Rectal smooth muscle tissue (tissue), 1 donor: ENCODE measurements at regions not wholly inside any gene's neighbourhood (a gene's known extent, or its start where the extent isn't known, plus 50 kb on each side); places are given as distances from the start of the nearest gene placed in this dataset.

ENCODE experiments used
- H3K27ac ChIP-seq: one replicate; pipeline ENCODE4 v1.7.0; 2013; ENCODE audit warnings: low read depth, low read length, inconsistent platforms
- H3K27me3 ChIP-seq: one replicate; pipeline ENCODE4 v1.7.0; 2013; ENCODE audit warnings: low read length; ENCODE audit not compliant: control insufficient read depth, insufficient read depth
- H3K36me3 ChIP-seq: one replicate; pipeline ENCODE4 v1.7.0; 2013; ENCODE audit warnings: low read length; ENCODE audit not compliant: control insufficient read depth, insufficient read depth
- H3K4me1 ChIP-seq: one replicate; pipeline ENCODE4 v1.7.0; 2013; ENCODE audit warnings: low read length; ENCODE audit not compliant: control insufficient read depth, insufficient read depth
- H3K4me3 ChIP-seq: one replicate; pipeline ENCODE4 v1.7.0; 2013; ENCODE audit warnings: low read length
- H3K9ac ChIP-seq: one replicate; pipeline ENCODE4 v1.7.0; 2013; ENCODE audit warnings: low read length

GRCh38 chr12:115191342-115191741 is 507.4 kb upstream of the TBX3 start:
- H3K4me3 ChIP-seq = no peak overlapping the region
- H3K27me3 ChIP-seq = no peaks in the 10 kb centered on the region
- H3K4me1 ChIP-seq = no peaks in the 10 kb centered on the region
- no peaks in the 10 kb centered on the region for H3K36me3 ChIP-seq
- no peak overlapping the region for H3K27ac ChIP-seq
- no peak overlapping the region for H3K9ac ChIP-seq

GRCh38 chr12:115190010-115190770 is 506.2 kb upstream of the TBX3 start:
- Histone ChIP-seq H3K27me3 (no peaks in the 10 kb centered on the region), H3K4me1 (no peaks in the 10 kb centered on the region), H3K36me3 (no peaks in the 10 kb centered on the region), H3K4me3 (no peak overlapping the region), H3K27ac (no peak overlapping the region), H3K9ac (no peak overlapping the region)

- Histone ChIP-seq H3K27me3 (no peaks in the 10 kb centered on the region), H3K36me3 (no peaks in the 10 kb centered on the region), H3K4me3 (no peak overlapping the region), H3K4me1 (no peaks in the 10 kb centered on the region), H3K9ac (no peak overlapping the region), H3K27ac (no peak overlapping the region)
These were observed 501.5 kb upstream of the TBX3 start for GRCh38 chr12:115185506-115185905.

- Histone ChIP-seq H3K27ac (no peak overlapping the region), H3K9ac (no peak overlapping the region), H3K27me3 (no peaks in the 10 kb centered on the region), H3K36me3 (no peaks in the 10 kb centered on the region), H3K4me3 (no peak overlapping the region), H3K4me1 (no peaks in the 10 kb centered on the region)
These were observed 499.8 kb upstream of the TBX3 start for GRCh38 chr12:115183752-115184151.

GRCh38 chr12:115177899-115178298 is 493.9 kb upstream of the TBX3 start:
- no peaks in the 10 kb centered on the region for H3K36me3 ChIP-seq
- H3K9ac ChIP-seq = no peak overlapping the region
- no peak overlapping the region for H3K27ac ChIP-seq
- H3K27me3 ChIP-seq = no peaks in the 10 kb centered on the region
- no peaks in the 10 kb centered on the region for H3K4me1 ChIP-seq
- no peak overlapping the region for H3K4me3 ChIP-seq

GRCh38 chr12:115176741-115177400 is 492.9 kb upstream of the TBX3 start:
- Histone ChIP-seq H3K9ac (no peak overlapping the region), H3K4me1 (no peaks in the 10 kb centered on the region), H3K27ac (no peak overlapping the region), H3K27me3 (no peaks in the 10 kb centered on the region), H3K36me3 (no peaks in the 10 kb centered on the region), H3K4me3 (no peak overlapping the region)

- H3K27ac ChIP-seq = no peak overlapping the region
- H3K9ac ChIP-seq = no peak overlapping the region
- no peak overlapping the region for H3K4me3 ChIP-seq
- no peaks in the 10 kb centered on the region for H3K4me1 ChIP-seq
- no peaks in the 10 kb centered on the region for H3K36me3 ChIP-seq
- H3K27me3 ChIP-seq = no peaks in the 10 kb centered on the region
These were observed 490.9 kb upstream of the TBX3 start for GRCh38 chr12:115174920-115175319.

- no peak overlapping the region for H3K9ac ChIP-seq
- no peaks in the 10 kb centered on the region for H3K27me3 ChIP-seq
- H3K27ac ChIP-seq = no peak overlapping the region
- H3K4me3 ChIP-seq = no peak overlapping the region
- H3K36me3 ChIP-seq = no peaks in the 10 kb centered on the region
- no peaks in the 10 kb centered on the region for H3K4me1 ChIP-seq
These were observed 488.5 kb upstream of the TBX3 start for GRCh38 chr12:115172521-115172920.

- H3K36me3 ChIP-seq = no peaks in the 10 kb centered on the region
- no peak overlapping the region for H3K9ac ChIP-seq
- H3K4me3 ChIP-seq = no peak overlapping the region
- no peak overlapping the region for H3K27ac ChIP-seq
- H3K27me3 ChIP-seq = no peaks in the 10 kb centered on the region
- H3K4me1 ChIP-seq = no peaks in the 10 kb centered on the region
These were observed 486.0 kb upstream of the TBX3 start for GRCh38 chr12:115169981-115170380.

GRCh38 chr12:115166698-115167315 is 482.8 kb upstream of the TBX3 start:
- H3K4me3 ChIP-seq = no peak overlapping the region
- H3K4me1 ChIP-seq = no peaks in the 10 kb centered on the region
- H3K27me3 ChIP-seq = no peaks in the 10 kb centered on the region
- H3K9ac ChIP-seq = no peak overlapping the region
- no peak overlapping the region for H3K27ac ChIP-seq
- no peaks in the 10 kb centered on the region for H3K36me3 ChIP-seq

GRCh38 chr12:115163710-115164109 is 479.7 kb upstream of the TBX3 start:
- H3K4me3 ChIP-seq = no peak overlapping the region
- no peaks in the 10 kb centered on the region for H3K36me3 ChIP-seq
- H3K27ac ChIP-seq = no peak overlapping the region
- H3K4me1 ChIP-seq = no peaks in the 10 kb centered on the region
- H3K27me3 ChIP-seq = no peaks in the 10 kb centered on the region
- H3K9ac ChIP-seq = no peak overlapping the region

- Histone ChIP-seq H3K36me3 (no peaks in the 10 kb centered on the region), H3K4me1 (no peaks in the 10 kb centered on the region), H3K27ac (no peak overlapping the region), H3K9ac (no peak overlapping the region), H3K27me3 (no peaks in the 10 kb centered on the region), H3K4me3 (no peak overlapping the region)
These were observed 476.5 kb upstream of the TBX3 start for GRCh38 chr12:115160271-115161128.
